H9 (cell line): ENCODE measurements at regions not wholly inside any gene's neighbourhood (a gene's known extent, or its start where the extent isn't known, plus 50 kb on each side); places are given as distances from the start of the nearest gene placed in this dataset.

Experiments used
- DNase-seq: peaks from one replicate; pipeline ENCODE4 v3.0.0-alpha.2; 2017
- H2AFZ ChIP-seq: one replicate; pipeline ENCODE4 v1.6.1; 2013; ENCODE audit warnings: mild to moderate bottlenecking, low read length, control low read depth, moderate library complexity
- H2AK5ac ChIP-seq: 2 replicates; pipeline ENCODE4 v1.6.1; 2013; ENCODE audit warnings: low read length, control low read depth, mixed read lengths; ENCODE audit not compliant: insufficient read length
- H2BK120ac ChIP-seq: one replicate; pipeline ENCODE4 v1.6.1; 2013; ENCODE audit warnings: low read depth, mild to moderate bottlenecking, low read length, control low read depth, inconsistent platforms; ENCODE audit not compliant: poor library complexity, severe bottlenecking
- H2BK12ac ChIP-seq: 2 replicates; pipeline ENCODE4 v1.6.1; 2013; ENCODE audit warnings: low read length, control low read depth, mixed read lengths, low read depth; ENCODE audit not compliant: insufficient read length
- H2BK15ac ChIP-seq: 2 replicates; pipeline ENCODE4 v1.6.1; 2013; ENCODE audit warnings: low read depth, low read length, control low read depth
- H2BK20ac ChIP-seq: one replicate; pipeline ENCODE4 v1.6.1; 2013; ENCODE audit warnings: low read depth, mild to moderate bottlenecking, low read length, control low read depth, inconsistent platforms; ENCODE audit not compliant: poor library complexity, severe bottlenecking
- H2BK5ac ChIP-seq: 2 replicates; pipeline ENCODE4 v1.6.1; 2013; ENCODE audit warnings: low read length, control low read depth, mixed read lengths; ENCODE audit not compliant: insufficient read length
- H3K14ac ChIP-seq: 2 replicates; pipeline ENCODE4 v1.6.1; 2013; ENCODE audit warnings: low read length, control low read depth; ENCODE audit not compliant: insufficient read depth
- H3K18ac ChIP-seq: 2 replicates; pipeline ENCODE4 v1.6.1; 2013; ENCODE audit warnings: low read depth, mild to moderate bottlenecking, mixed read lengths, low read length, control low read depth; ENCODE audit not compliant: insufficient read length
- H3K23ac ChIP-seq: 2 replicates; pipeline ENCODE4 v1.6.1; 2013; ENCODE audit warnings: low read length, control low read depth, mixed read lengths, low read depth; ENCODE audit not compliant: insufficient read length
- H3K23me2 ChIP-seq: 2 replicates; pipeline ENCODE4 v1.6.1; 2013; ENCODE audit warnings: low read depth, mild to moderate bottlenecking, mixed read lengths, low read length, control low read depth; ENCODE audit not compliant: insufficient read length, poor library complexity, severe bottlenecking
- H3K27ac ChIP-seq: 2 replicates; pipeline ENCODE4 v1.5.1; 2013; ENCODE audit warnings: low read length, control low read depth, mixed read lengths, low read depth; ENCODE audit not compliant: insufficient read length
- H3K27me3 ChIP-seq: 2 replicates; pipeline ENCODE4 v1.6.1; 2013; ENCODE audit warnings: low read length, control low read depth, inconsistent platforms; ENCODE audit not compliant: insufficient read depth
- H3K4ac ChIP-seq: 2 replicates; pipeline ENCODE4 v1.6.1; 2013; ENCODE audit warnings: low read depth, mild to moderate bottlenecking, control low read depth, inconsistent platforms, low read length, moderate library complexity
- H3K4me1 ChIP-seq: 2 replicates; pipeline ENCODE4 v1.6.1; 2013; ENCODE audit warnings: low read length, control low read depth, inconsistent platforms; ENCODE audit not compliant: insufficient read depth
- H3K4me2 ChIP-seq: 2 replicates; pipeline ENCODE4 v1.6.1; 2013; ENCODE audit warnings: low read length, control low read depth, mixed read lengths; ENCODE audit not compliant: insufficient read length, insufficient read depth
- H3K56ac ChIP-seq: 2 replicates; pipeline ENCODE4 v1.6.1; 2013; ENCODE audit warnings: low read depth, mild to moderate bottlenecking, mixed read lengths, low read length, control low read depth; ENCODE audit not compliant: insufficient read length
- H3K79me1 ChIP-seq: 2 replicates; pipeline ENCODE4 v1.6.1; 2013; ENCODE audit warnings: low read depth, mild to moderate bottlenecking, moderate library complexity, low read length, control low read depth, inconsistent platforms; ENCODE audit not compliant: insufficient read depth, poor library complexity, severe bottlenecking
- H3K79me2 ChIP-seq: 2 replicates; pipeline ENCODE4 v1.6.1; 2013; ENCODE audit warnings: low read length, control low read depth, inconsistent platforms; ENCODE audit not compliant: insufficient read depth
- H3K9ac ChIP-seq: 2 replicates; pipeline ENCODE4 v1.6.1; 2013; ENCODE audit warnings: low read length, control low read depth, mixed read lengths; ENCODE audit not compliant: insufficient read length; ENCODE audit errors: extremely low read depth
- H3K9me3 ChIP-seq: one replicate; pipeline ENCODE4 v1.6.1; 2013; ENCODE audit warnings: low read depth, low read length, inconsistent platforms; ENCODE audit not compliant: control insufficient read depth
- H3T11ph ChIP-seq: one replicate; pipeline ENCODE4 v1.6.1; 2013; ENCODE audit warnings: mild to moderate bottlenecking, low read length, control low read depth, inconsistent platforms
- H4K20me1 ChIP-seq: one replicate; pipeline ENCODE4 v1.6.1; 2013; ENCODE audit not compliant: control insufficient read depth, insufficient read length, insufficient read depth
- H4K5ac ChIP-seq: 2 replicates; pipeline ENCODE4 v1.6.1; 2013; ENCODE audit warnings: low read depth, mild to moderate bottlenecking, mixed read lengths, low read length, control low read depth; ENCODE audit not compliant: insufficient read length
- H4K8ac ChIP-seq: replicated peaks from 2 replicates; pipeline ENCODE4 v1.6.1; 2013; ENCODE audit warnings: low read length, control low read depth, mixed read lengths, low read depth; ENCODE audit not compliant: insufficient read length
- H4K91ac ChIP-seq: 2 replicates; pipeline ENCODE4 v1.6.1; 2013; ENCODE audit warnings: low read depth, mild to moderate bottlenecking, moderate library complexity, mixed read lengths, low read length, control low read depth; ENCODE audit not compliant: insufficient read length
- H3K27ac Mint-ChIP-seq, 3 experiments: 2 replicates in 2 of 3; 3 replicates in 1 of 3; pipeline ENCODE4 v1.8.0; 2020 to 2021; ENCODE audit warnings: mixed read lengths in 3 of 3, mild to moderate bottlenecking in 1 of 3, moderate library complexity in 1 of 3
- H3K27me3 Mint-ChIP-seq: 2 replicates; pipeline ENCODE4 v1.8.0; 2021; ENCODE audit warnings: low read depth, mild to moderate bottlenecking, moderate library complexity, mixed read lengths
- H3K36me3 Mint-ChIP-seq, 3 experiments: 2 replicates in 2 of 3; 3 replicates in 1 of 3; pipeline ENCODE4 v1.8.0; 2020 to 2021; ENCODE audit warnings: low read depth in 3 of 3, mixed read lengths in 3 of 3; ENCODE audit not compliant: insufficient read depth in 1 of 3
- H3K4me1 Mint-ChIP-seq, 2 experiments: 2 replicates each; pipeline ENCODE4 v1.8.0; 2020; ENCODE audit warnings: mixed read lengths in 2 of 2
- H3K4me3 Mint-ChIP-seq, 2 experiments: 2 replicates in 1 of 2; 3 replicates in 1 of 2; pipeline ENCODE4 v1.8.0; 2020 to 2021; ENCODE audit warnings: mild to moderate bottlenecking in 2 of 2, mixed read lengths in 2 of 2, moderate library complexity in 1 of 2
- H3K9me3 Mint-ChIP-seq, 2 experiments: 2 replicates in 1 of 2; 3 replicates in 1 of 2; pipeline ENCODE4 v1.8.0; 2020; ENCODE audit warnings: mild to moderate bottlenecking in 2 of 2, mixed read lengths in 2 of 2, moderate library complexity in 1 of 2
- WGBS: extraction: QIAGEN DNeasy Blood & Tissue Kit; methylation state at CpG from one replicate; pipeline ENCODE4 v1.1.7; 2013; ENCODE audit warnings: missing lambda C conversion rate, low lambda C conversion rate, mixed read lengths; ENCODE audit not compliant: insufficient read length; ENCODE audit errors: extremely low coverage; 5-methylcytosine and 5-hydroxymethylcytosine counted together
- TF ChIP-seq, protein P1 (sequence below): fragments of 200-600 bp; sonication (generic); conservative IDR thresholded peaks from 3 replicates; pipeline ENCODE4 v1.8.0; 2021; ENCODE audit warnings: antibody characterized with exemption, mild to moderate bottlenecking

DNA sequence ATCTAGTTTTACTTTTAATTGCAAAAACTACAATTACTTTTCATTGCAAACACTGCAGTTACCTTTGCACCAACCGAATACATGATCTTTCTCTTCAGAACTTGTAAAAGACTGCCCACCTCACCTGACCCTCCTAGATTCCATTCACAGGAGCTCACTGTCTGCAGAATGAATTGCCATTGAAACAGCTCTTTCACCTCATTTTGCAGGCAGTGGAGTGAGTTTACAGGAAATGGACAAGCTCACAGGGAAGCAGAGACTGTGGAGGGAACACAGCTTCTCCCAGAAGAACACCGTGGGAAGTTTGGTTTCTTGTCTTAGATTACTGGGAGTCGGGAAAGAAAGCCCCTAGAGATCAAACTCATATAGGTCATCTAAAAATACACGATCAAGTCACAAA is 439.7 kb upstream of the RBFOX1 start:
- H4K8ac ChIP-seq, result no peak overlapping the region
- no peak overlapping the region for H3K18ac ChIP-seq
- no peak overlapping the region for H3K4me2 ChIP-seq
- Mint-ChIP-seq H3K9me3 (no peaks in the 10 kb centered on the region), H3K4me1 (peaks cover 9 to 22% of the 10 kb centered on the region in 2 experiments; a peak in 2 of 4 replicates), H3K27ac (no peak overlapping the region; a peak in 1 of 7 replicates), H3K27me3 (peaks cover 53% of the 10 kb centered on the region), H3K36me3 (no peaks in the 10 kb centered on the region), H3K4me3 (no peak overlapping the region)
- no peaks in the 10 kb centered on the region; the same call in 1 of the 2 replicates for H3K27me3 ChIP-seq
- no peaks in the 10 kb centered on the region for H4K20me1 ChIP-seq
- H2AFZ ChIP-seq, result no peak overlapping the region
- H3K9me3 ChIP-seq, result no peaks in the 10 kb centered on the region
- H3K56ac ChIP-seq, result no peak overlapping the region
- no peak overlapping the region for H3K14ac ChIP-seq
- no CpG with 5 or more reads among the region's 4 CpGs for WGBS
- no peak for DNase-seq
- H2BK12ac ChIP-seq, result no peak overlapping the region
- no peak overlapping the region for H2BK5ac ChIP-seq
- H3K23ac ChIP-seq, result no peak overlapping the region
- H3K27ac ChIP-seq, result no peak overlapping the region
- no peak overlapping the region for H2BK20ac ChIP-seq
- H2BK15ac ChIP-seq, result no peak overlapping the region
- no peaks in the 10 kb centered on the region for H3K23me2 ChIP-seq
- no peak overlapping the region for H4K91ac ChIP-seq
- H3K4ac ChIP-seq, result no peak overlapping the region
- no peak overlapping the region for H3K9ac ChIP-seq
- H3K79me1 ChIP-seq, result no peaks in the 10 kb centered on the region
- no peak overlapping the region for H2BK120ac ChIP-seq
- H3K4me1 ChIP-seq, result no peaks in the 10 kb centered on the region
- no peak overlapping the region for H2AK5ac ChIP-seq
- TF ChIP-seq, protein P1, sequence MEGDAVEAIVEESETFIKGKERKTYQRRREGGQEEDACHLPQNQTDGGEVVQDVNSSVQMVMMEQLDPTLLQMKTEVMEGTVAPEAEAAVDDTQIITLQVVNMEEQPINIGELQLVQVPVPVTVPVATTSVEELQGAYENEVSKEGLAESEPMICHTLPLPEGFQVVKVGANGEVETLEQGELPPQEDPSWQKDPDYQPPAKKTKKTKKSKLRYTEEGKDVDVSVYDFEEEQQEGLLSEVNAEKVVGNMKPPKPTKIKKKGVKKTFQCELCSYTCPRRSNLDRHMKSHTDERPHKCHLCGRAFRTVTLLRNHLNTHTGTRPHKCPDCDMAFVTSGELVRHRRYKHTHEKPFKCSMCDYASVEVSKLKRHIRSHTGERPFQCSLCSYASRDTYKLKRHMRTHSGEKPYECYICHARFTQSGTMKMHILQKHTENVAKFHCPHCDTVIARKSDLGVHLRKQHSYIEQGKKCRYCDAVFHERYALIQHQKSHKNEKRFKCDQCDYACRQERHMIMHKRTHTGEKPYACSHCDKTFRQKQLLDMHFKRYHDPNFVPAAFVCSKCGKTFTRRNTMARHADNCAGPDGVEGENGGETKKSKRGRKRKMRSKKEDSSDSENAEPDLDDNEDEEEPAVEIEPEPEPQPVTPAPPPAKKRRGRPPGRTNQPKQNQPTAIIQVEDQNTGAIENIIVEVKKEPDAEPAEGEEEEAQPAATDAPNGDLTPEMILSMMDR, result no peak
- H3T11ph ChIP-seq, result no peak overlapping the region
- H3K79me2 ChIP-seq, result no peaks in the 10 kb centered on the region
- no peak overlapping the region for H4K5ac ChIP-seq
